CD4-positive, alpha-beta T cell treated with Interleukin-1 beta for 1 hour (primary cell): ENCODE measurements at regions not wholly inside any gene's neighbourhood (a gene's known extent, or its start where the extent isn't known, plus 50 kb on each side); places are given as distances from the start of the nearest gene placed in this dataset.

Experiments
- DNase-seq, 2 donors: peaks; one replicate each; pipeline ENCODE4 v3.0.0-alpha.2; 2020 to 2022

GRCh38 chrX:727738-728621 is 97.4 kb downstream of the SHOX start:
- DNase-seq, result no peak

DNA sequence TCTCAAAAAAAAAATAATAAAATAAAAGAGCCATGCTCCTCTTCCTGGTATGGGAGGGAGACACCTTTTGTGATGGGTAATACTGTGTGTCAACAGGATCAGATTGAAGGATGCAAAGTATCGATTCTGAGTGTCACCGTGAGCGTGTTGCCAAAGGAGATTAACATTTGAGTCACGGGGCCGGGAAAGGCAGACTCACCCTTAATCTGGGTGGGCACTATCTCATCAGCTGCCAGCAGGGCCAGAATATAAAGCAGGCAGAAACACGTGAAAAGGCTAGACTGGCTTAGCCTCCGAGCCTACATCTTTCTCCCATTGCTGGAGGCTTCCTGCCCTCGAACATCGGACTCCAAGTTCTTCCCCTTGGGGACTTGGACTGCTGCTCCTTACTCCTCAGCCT is 95.4 kb downstream of the SHOX start:
- DNase-seq, result no peak

GRCh38 chrX:724256-724655 is 93.7 kb downstream of the SHOX start:
- DNase-seq, result no peak

DNA sequence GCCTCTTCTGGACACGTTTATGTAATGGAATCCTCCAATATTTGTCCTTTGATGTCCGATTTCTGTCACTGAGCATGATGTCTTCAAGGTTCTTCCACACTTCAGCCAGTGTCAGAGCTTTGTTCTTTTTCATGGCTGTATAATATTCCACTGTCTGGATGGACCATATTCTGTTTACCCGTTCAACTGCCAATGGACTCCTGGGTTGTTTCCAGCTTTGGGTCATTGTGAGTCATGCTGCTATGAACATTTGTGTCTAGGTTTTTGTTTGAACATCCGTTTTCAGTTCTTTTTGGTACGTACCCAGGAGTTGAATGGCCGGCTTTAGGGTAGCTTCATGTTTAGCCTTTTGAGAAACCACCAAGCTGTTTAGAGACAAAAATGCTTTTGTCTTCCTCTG is 93.2 kb downstream of the SHOX start:
- no peak for DNase-seq

DNA sequence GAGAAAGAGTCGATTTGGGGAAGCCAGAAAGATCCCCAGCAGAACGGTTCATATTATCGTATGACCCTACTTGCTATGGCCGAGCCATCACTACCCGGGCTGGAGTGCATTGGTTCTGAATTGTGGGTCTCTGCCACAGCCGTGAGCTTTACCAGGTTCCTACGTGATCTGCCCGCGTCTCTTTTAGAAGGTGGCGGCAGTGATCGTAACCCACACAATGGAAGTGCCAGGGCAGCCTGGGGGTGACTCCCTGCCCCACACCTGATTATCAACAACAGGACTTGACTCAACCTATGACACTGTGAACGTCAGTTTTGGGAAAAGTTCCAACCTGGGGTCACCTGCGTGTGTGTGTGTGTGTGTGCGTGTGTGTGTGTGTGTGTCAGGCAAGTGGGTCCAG is 90.8 kb downstream of the SHOX start:
- no peak for DNase-seq

DNA sequence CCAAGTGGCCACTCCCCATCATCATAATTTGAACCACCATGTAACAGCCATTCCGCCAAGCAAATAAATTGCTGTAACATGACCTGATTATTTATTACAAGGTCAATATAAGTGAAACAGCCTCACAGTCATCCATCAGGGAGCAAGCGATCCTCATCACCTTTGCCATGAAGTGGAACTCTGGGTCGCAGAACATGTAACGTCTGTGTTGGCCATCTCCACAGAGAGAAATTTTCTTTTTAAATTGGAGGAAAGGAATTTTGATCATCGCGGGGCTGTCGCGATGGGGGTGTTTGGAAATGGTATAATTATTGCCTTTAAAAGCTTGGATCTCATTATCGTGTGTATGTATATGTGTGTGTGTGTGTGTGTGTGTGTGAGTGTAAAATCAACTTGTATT is 90.2 kb downstream of the SHOX start:
- no peak for DNase-seq

DNA sequence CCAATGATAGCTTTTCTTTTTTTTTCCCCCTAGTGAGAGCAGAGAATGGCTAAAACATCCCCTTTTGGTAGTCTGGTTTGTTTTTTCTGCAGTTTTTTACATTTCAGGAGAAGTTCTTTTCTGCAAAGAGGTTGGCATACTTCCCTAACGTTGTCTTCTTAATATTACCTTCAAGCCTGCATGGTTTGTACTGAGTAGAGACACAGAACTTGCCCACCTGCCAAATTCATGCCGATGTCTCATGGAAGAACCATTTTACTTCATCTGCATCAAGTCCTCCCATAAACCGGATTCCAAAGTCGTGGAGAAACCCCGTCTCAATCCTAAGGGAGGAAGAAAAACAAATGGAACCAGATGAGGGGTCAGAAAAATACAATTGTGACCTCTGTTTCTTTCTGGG is 89.7 kb downstream of the SHOX start:
- no peak for DNase-seq

GRCh38 chrX:716136-716535 is 85.5 kb downstream of the SHOX start:
- DNase-seq, result no peak

GRCh38 chrX:714131-714530 is 83.5 kb downstream of the SHOX start:
- no peak for DNase-seq
